ENCODE measurements at regions not wholly inside any gene's neighbourhood (a gene's known extent, or its start where the extent isn't known, plus 50 kb on each side); places are given as distances from the start of the nearest gene placed in this dataset.
"Not testable (repeated sequence)": the region's sequence is repeated elsewhere in the genome, so short reads cannot be mapped to it uniquely, and the experiment has no call there.

DNA sequence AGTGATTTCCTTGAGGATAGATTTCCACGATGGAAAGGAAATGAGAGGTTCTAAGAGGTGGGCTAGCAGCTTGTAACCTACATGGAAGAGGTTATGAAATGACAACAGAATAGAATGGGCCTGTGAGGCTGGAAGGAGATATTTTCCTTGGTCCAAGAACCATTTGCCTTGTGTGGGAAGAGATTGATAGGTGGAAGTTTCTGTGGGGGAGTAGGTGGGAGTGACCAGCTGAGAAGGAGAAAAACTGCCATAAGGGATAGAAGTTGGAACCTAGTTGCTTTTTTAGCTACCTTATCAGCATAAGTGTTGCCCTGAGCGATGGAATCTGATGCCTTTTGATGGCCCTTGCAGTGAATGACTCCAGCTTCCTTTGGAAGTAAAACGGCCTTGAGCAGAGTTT lies 60.4 kb upstream of the NAA35 start:
- DNase-seq (ENCODE audit: low read depth), result not testable (repeated sequence)

DNA sequence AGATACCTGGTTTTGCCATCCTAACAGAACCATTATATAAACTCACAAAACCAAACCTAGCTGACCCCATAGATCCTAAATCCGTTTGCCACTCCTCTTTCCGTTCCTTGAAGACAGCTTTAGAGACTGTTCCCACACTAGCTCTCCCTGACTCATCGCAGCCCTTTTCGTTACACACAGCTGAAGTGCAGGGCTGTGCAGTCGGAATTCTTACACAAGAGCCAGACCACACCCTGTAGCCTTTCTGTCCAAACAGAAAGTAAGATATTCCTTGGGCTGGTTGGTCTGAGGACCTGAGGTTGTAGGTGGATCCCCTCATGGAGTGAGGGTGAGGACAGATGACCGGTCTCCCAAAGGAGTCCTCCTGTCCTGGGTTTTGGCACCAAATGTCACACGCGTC lies 56.7 kb upstream of the NAA35 start:
- DNase-seq (ENCODE audit: low read depth), result no peak

DNA sequence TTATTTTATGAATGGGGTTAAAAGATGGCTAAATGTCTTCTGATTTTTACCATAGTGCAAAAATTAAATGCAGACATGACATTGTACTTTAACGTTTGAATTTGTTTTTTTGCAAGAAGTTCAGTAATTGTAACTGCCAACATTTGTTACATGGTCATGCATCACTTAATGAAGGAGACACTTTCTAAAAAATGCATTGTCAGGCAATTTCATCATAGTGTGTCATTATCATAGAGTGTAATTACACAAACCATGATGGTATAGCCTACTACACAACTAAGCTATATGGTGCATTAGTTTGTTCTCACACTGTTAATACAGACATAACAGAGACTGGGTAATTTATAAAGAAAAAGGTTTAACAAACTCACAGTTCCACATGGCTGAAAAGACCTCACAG lies 50.0 kb upstream of the NAA35 start:
- no peak for DNase-seq (ENCODE audit: low read depth)

Data from ELR (cell line).